HG02884 (cell line): ENCODE measurements at regions not wholly inside any gene's neighbourhood (a gene's known extent, or its start where the extent isn't known, plus 50 kb on each side); places are given as distances from the start of the nearest gene placed in this dataset.

Source experiments
- ATAC-seq: cut with Tn5 transposase; IDR thresholded peaks from one replicate; pipeline ENCODE4 v1.9.1; 2021; ENCODE audit warnings: mild to moderate bottlenecking, moderate library complexity; ENCODE audit not compliant: unreplicated experiment

DNA sequence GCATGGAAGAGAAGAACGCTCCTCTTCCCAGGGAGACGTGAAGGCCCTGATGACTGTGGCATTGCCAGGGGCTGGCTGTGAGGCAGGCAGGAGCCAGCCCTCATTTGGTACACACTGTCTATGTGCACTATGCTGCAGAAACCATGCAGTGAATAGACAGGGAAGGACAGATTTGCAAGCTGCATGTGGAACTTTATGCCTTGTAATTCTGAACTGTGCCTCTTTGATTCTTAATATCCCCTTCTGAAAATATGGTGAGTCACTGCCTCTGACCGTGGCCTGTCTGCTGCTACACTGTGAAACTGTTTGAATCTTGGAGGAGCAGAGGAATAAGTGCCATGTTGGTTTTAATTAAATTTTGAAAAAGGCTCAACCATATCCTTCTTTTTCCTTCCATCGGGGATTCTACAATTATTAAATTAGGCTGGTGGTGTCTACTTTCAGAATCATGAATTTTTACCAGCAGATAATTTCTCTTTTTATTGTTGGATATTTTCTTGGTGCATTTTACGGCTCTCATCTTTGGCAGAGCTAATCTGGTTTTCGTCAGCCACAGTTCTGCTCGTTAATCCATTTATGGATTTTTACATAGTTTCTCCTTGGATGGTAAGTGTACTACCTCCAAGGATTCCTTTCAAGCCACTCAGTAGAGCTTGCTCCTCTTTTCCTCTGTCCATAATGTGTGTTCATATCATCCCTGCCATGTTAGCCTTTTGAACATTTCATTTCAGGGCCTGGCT lies 301.0 kb upstream of the SLC35B3 start:
- ATAC-seq, result no peak

DNA sequence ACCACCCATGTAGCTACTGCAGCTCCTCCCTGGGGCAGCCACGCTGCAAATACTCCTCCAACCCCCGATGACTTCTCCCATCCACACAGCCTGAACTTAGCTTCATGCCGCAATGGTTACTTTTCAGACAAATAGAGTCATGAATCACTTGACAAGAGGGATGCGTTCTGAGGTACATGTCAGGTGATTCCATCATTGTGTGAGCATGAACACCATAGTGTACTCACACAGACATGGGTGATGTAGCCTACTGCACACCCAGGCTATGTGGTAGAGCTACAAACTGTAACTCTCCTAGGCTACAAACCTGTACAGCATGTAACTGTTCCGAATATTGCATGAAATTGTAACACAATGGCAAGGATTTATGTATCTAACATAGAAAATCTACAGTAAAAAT lies 298.5 kb upstream of the SLC35B3 start:
- ATAC-seq, result no peak

GRCh38 chr6:8731874-8732273 lies 296.5 kb upstream of the SLC35B3 start:
- no peak for ATAC-seq

GRCh38 chr6:8710668-8711431 lies 275.5 kb upstream of the SLC35B3 start:
- ATAC-seq, result no peak

- no peak for ATAC-seq
Observed at GRCh38 chr6:8707956-8708772, 272.8 kb upstream of the SLC35B3 start.

- no peak for ATAC-seq
Observed at GRCh38 chr6:8707369-8707768, 272.0 kb upstream of the SLC35B3 start.

DNA sequence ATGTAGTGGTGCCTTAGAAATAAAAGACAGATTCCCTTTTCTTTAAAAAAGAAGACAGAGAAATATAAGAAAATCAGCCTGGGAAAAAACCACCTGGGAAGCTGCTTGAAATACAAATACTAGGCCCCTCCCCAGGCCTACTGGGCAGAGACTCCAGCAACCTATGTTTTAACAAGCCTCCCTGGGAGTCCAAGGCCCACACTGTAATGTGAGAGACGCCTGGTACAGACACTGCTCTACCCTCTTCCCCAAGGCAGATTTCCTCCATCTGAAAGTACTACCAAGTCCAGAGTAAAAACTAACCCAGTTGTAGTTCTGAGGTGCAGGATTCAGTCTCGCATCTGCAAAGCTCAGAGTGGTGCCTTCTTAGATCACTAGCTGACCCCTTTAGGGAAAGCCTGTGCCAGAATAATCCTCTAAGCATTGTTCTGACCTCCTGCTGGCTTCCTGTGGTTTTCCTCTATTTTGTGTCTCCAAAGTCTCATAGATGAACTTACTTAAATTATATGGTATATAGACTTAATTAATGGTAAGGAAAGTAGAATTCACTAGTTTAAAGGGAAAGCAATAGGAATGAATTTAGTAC lies 270.2 kb upstream of the SLC35B3 start:
- ATAC-seq, result no peak

DNA sequence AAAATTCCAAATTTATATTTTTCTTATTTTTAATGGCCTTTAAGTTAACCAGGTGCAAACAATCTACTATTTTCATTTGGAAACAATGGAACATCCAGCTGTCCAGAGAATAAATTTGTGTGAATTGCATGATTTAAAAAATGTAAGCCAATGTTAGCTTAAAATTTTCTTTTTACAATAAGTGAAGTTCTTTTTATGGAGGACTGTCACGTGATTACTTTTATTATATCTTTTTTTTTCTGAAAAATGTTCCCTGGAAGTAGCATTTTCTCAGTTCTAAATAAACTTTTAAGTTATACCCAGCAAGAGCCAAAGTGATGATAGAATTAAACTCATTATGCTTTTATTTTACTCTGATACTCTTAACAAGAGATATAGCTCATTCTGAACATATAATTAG lies 267.7 kb upstream of the SLC35B3 start:
- ATAC-seq, result no peak

DNA sequence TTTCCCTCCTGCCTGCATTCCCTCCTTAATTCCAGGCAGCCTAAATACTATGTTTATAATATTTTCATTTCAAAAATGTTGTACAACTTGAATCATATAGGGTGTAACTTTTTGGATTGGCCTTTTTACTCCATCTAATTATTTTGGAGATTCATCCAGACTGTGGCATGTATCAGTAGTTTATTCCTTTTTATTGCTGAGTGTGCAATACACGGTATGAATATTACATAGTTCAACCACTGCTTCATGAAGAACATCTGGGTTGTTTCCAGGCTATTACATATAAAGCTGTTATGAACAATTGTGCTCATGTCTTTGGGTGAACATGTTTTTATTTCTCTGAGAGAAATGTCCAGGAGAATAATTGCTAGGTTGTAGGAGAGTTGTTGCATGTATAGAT lies 253.5 kb upstream of the SLC35B3 start:
- ATAC-seq, result no peak

- ATAC-seq, result no peak
Observed at GRCh38 chr6:8686077-8686476, 250.7 kb upstream of the SLC35B3 start.

- no peak for ATAC-seq
Observed at GRCh38 chr6:8683204-8683603, 247.9 kb upstream of the SLC35B3 start.

GRCh38 chr6:8679823-8680222 lies 244.5 kb upstream of the SLC35B3 start:
- ATAC-seq, result no peak

DNA sequence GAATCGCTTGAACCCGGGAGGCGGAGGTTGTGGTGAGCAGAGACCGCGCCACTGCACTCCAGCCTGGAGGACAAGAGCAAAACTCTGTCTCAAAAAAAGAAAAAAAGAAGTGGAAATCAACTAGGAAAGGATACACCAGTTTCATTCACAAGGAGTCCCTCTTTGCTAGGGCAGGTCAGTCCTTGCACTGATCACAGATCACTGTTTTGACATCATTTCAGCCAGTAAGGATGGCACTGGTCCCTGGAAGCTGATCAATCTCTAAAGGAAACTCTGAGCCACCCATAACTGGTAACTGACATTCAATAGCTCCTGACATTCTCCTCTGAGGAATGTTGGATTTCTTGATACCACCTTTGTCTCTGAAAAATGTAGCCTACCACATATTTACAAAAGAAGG lies 243.1 kb upstream of the SLC35B3 start:
- ATAC-seq, result no peak

DNA sequence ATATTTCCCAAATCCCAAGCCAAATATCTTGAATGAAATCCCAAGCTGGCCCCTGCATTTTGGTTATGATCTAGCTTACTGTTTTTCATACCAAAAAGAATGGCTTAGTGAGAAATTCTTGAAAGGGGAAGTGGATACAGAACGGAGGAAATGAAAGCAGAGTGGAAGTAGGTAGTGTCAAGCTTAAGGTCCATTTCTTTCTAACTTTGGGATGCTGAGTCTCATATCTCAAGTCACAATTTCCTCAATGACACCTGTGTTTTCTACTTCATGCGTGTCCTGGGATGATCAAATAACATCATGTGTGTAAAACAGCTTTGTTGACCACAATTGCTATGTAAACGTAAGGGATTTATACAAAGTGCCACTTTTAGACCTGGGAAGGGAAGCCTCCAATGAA lies 238.8 kb upstream of the SLC35B3 start:
- ATAC-seq, result no peak

GRCh38 chr6:8672882-8673281 lies 237.5 kb upstream of the SLC35B3 start:
- ATAC-seq, result no peak

DNA sequence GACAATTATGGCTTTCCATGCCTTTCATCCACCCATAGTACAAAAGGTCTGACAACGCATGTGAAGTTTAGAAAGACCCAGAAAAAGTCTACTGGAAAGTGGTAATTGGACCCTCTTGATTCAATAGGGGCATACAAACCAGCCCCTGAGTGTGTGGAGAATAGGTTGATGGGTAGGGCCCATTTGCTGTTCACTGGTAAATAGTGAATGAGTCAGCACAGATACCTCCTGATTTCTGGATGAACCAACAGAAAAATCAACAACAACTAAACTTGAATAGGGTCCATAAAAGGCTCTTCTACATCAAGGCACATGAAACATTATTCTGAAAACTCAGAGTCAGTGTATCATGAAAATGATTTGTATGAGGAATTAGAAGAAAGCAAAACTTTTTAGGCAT lies 235.4 kb upstream of the SLC35B3 start:
- no peak for ATAC-seq

- ATAC-seq, result no peak
Observed at GRCh38 chr6:8664700-8665099, 229.4 kb upstream of the SLC35B3 start.

GRCh38 chr6:8664070-8664469 lies 228.7 kb upstream of the SLC35B3 start:
- ATAC-seq, result no peak

GRCh38 chr6:8659404-8660189 lies 224.3 kb upstream of the SLC35B3 start:
- no peak for ATAC-seq

- ATAC-seq, result no peak
Observed at GRCh38 chr6:8658416-8658815, 223.1 kb upstream of the SLC35B3 start.

DNA sequence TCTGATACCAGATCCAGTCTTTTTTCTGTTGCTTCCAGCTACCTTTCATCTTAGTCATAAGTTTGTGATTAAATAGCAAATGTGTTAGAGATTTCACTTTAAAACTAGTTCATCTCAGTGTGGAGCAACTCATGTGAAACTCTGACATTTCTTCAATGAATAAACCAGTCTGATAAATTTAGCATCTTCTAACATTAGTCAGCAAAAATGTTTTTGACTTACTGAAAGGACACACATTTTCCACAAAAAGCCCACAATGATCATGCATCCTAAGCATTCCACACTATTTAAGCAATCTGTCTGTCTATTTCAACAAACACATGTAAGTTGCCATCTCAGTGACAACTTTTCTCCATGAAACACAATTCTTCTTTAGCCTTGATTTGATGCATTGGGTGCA lies 222.2 kb upstream of the SLC35B3 start:
- ATAC-seq, result no peak
